Ectodermal cell (in vitro differentiated cells): ENCODE measurements at regions not wholly inside any gene's neighbourhood (a gene's known extent, or its start where the extent isn't known, plus 50 kb on each side); places are given as distances from the start of the nearest gene placed in this dataset.
"Not testable (repeated sequence)": the region's sequence is repeated elsewhere in the genome, so short reads cannot be mapped to it uniquely, and the experiment has no call there.

Experiments used
- H3K27ac ChIP-seq: 2 replicates; pipeline ENCODE4 v1.7.0; 2013; ENCODE audit warnings: mild to moderate bottlenecking, low read depth, low read length; ENCODE audit not compliant: insufficient read depth, poor library complexity, severe bottlenecking
- H3K27me3 ChIP-seq: 2 replicates; pipeline ENCODE4 v1.7.0; 2013; ENCODE audit warnings: mild to moderate bottlenecking, low read length; ENCODE audit not compliant: insufficient read depth, control insufficient read depth, poor library complexity, severe bottlenecking
- H3K36me3 ChIP-seq: one replicate; pipeline ENCODE4 v1.7.0; 2013; ENCODE audit warnings: low read length; ENCODE audit not compliant: control insufficient read depth, insufficient read depth
- H3K4me1 ChIP-seq: one replicate; pipeline ENCODE4 v1.7.0; 2013; ENCODE audit warnings: low read length; ENCODE audit not compliant: control insufficient read depth, insufficient read depth
- H3K4me3 ChIP-seq: 2 replicates; pipeline ENCODE4 v1.7.0; 2013; ENCODE audit warnings: low read depth, low read length, control low read depth; ENCODE audit not compliant: insufficient read depth
- H3K9me3 ChIP-seq: 2 replicates; pipeline ENCODE4 v1.7.0; 2013; ENCODE audit warnings: mild to moderate bottlenecking, low read length, moderate library complexity; ENCODE audit not compliant: control insufficient read depth
- WGBS, 2 experiments: methylation state at CpG; one replicate each; pipeline ENCODE4 v1.1.7; 2013; ENCODE audit warnings: missing lambda C conversion rate in 2 of 2; 5-methylcytosine and 5-hydroxymethylcytosine counted together

DNA sequence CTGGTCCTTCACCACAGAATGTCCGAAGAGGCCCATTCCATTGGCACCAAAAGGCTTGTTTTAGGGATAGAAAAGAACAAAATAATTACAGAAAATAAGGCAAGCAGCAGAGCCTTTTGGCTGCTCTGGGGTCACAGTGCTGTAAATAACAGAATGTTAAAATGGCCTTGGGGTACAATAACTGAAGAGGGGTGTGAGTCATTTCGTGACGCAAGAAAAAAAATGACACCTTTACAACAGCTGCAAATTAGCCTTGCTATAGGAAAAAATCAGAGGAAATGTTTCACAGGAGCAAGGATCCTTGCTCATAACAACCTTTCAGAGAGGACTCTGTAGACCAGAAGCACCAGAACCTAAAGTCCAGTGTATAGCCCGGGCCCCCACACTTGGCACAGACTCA is 483.4 kb downstream of the OMA1 start:
- Histone ChIP-seq H3K27ac (no peak overlapping the region), H3K4me1 (peaks cover 8% of the 10 kb centered on the region), H3K9me3 (no peaks in the 10 kb centered on the region), H3K36me3 (no peaks in the 10 kb centered on the region), H3K4me3 (no peak overlapping the region), H3K27me3 (no peaks in the 10 kb centered on the region)
- WGBS, 2 experiments = 93 to 94% methylated on average over 4 of the region's 4 CpGs

- H3K27ac ChIP-seq = no peak overlapping the region
- H3K4me1 ChIP-seq = peaks cover 8% of the 10 kb centered on the region
- H3K4me3 ChIP-seq = no peak overlapping the region
- 97% methylated on average over 4 of the region's 4 CpGs for WGBS, 2 experiments
- no peaks in the 10 kb centered on the region for H3K9me3 ChIP-seq
- H3K27me3 ChIP-seq = no peaks in the 10 kb centered on the region
- H3K36me3 ChIP-seq = no peaks in the 10 kb centered on the region
Measured at GRCh38 chr1:58062635-58063034, 483.9 kb downstream of the OMA1 start.

- Histone ChIP-seq H3K4me3 (no peak overlapping the region), H3K4me1 (peaks cover 8% of the 10 kb centered on the region), H3K36me3 (no peaks in the 10 kb centered on the region), H3K27me3 (no peaks in the 10 kb centered on the region), H3K9me3 (no peaks in the 10 kb centered on the region), H3K27ac (no peak overlapping the region)
- WGBS, 2 experiments = 90 to 91% methylated on average over 9 of the region's 9 CpGs
Measured at GRCh38 chr1:58060559-58061170, 485.9 kb downstream of the OMA1 start.

- WGBS, 2 experiments = 69% methylated on average over 6 of the region's 6 CpGs
- Histone ChIP-seq H3K27ac (no peak overlapping the region), H3K4me3 (no peak overlapping the region), H3K9me3 (no peaks in the 10 kb centered on the region), H3K36me3 (no peaks in the 10 kb centered on the region), H3K27me3 (no peaks in the 10 kb centered on the region), H3K4me1 (peaks cover 8% of the 10 kb centered on the region)
Measured at GRCh38 chr1:58059789-58060188, 486.7 kb downstream of the OMA1 start.

DNA sequence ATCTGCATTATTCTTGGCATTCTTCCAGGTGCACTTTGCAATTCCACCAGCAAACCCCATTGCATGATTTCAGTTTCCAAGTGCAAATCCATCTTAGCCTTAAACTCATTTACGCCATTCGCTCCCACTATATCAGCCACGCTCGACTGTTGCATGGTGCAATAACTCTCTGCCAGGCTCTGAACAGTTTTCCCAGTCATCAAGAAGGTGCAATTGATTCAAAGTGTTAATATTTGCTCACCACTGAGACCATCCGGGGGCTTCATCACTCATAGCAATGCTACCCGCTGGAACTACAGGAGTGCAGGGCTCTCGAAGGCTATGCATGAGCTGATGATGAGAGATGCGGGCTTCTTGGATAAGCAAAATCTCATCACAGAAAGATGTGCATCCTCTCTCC is 488.2 kb downstream of the OMA1 start:
- H3K4me1 ChIP-seq = peaks cover 8% of the 10 kb centered on the region
- WGBS, 2 experiments = 83 to 84% methylated on average over 8 of the region's 8 CpGs
- H3K27ac ChIP-seq = no peak overlapping the region
- no peaks in the 10 kb centered on the region for H3K36me3 ChIP-seq
- H3K9me3 ChIP-seq = no peaks in the 10 kb centered on the region
- no peak overlapping the region for H3K4me3 ChIP-seq
- H3K27me3 ChIP-seq = no peaks in the 10 kb centered on the region

- Histone ChIP-seq H3K27me3 (no peaks in the 10 kb centered on the region), H3K36me3 (no peaks in the 10 kb centered on the region), H3K9me3 (no peaks in the 10 kb centered on the region), H3K4me1 (peaks cover 8% of the 10 kb centered on the region), H3K4me3 (no peak overlapping the region), H3K27ac (no peak overlapping the region)
Measured at GRCh38 chr1:58057826-58058225, 488.7 kb downstream of the OMA1 start.

DNA sequence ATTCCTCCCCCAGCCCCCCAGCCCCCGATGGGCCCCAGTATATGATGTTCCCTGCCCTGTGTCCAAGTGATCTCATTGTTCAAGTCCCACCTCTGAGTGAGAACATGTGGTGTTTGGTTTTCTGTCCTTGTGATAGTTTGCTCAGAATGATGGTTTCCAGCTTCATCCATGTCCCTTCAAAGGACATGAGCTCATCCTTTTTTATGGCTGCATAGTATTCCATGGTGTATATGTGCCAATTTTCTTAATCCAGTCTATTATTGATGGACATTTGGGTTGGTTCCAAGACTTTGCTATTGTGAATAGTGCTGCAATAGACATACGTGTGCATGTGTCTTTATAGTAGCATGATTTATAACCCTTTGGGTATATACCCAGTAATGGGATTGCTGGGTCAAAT is 495.3 kb downstream of the OMA1 start:
- WGBS, 2 experiments = 87 to 97% methylated on average over 2 of the region's 2 CpGs
- H3K36me3 ChIP-seq, H3K27me3 ChIP-seq, H3K27ac ChIP-seq, H3K4me3 ChIP-seq, H3K9me3 ChIP-seq, H3K4me1 ChIP-seq: not testable (repeated sequence)

GRCh38 chr1:58047265-58047858 is 499.2 kb downstream of the OMA1 start:
- WGBS, 2 experiments = 71 to 90% methylated on average over 3 to 5 of the region's 5 CpGs

DNA sequence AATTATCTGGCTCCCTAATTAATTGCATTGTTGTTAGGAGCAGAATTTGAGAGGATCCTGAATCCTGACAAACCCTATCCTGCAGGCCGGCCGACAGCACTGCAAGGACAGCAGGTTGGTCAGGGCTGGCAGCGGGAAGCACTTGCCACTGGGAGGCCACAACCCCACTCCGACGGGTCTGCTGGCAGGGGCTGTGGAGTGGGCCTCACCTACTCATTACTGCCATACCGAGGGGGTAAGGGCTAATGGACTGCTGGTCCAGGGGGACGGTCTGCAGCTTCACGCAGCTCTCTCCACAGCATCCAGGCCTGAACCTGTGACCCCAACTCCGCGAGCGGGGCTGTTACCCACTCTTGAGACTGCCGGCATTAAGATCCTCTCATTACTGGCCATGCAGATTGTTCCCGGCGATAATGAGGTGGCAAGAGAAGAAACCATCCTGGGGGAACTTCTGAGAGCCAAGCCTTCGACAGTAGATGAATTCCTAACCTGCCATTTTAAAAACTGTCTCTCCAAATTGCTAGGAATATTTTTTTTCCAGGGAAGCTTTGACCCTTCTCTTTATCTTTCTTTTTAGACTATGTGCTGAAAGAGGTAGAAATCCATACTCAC is 501.3 kb downstream of the OMA1 start:
- Histone ChIP-seq H3K27me3 (no peaks in the 10 kb centered on the region), H3K4me1 (no peaks in the 10 kb centered on the region), H3K9me3 (no peaks in the 10 kb centered on the region), H3K4me3 (no peak overlapping the region), H3K36me3 (no peaks in the 10 kb centered on the region), H3K27ac (no peak overlapping the region)
- 82 to 87% methylated on average over 15 of the region's 15 CpGs for WGBS, 2 experiments

More at GRCh38 chr1:58047265-58047858, 499.2 kb downstream of the OMA1 start:
- H3K27me3 ChIP-seq = no peaks in the 10 kb centered on the region
- H3K4me1 ChIP-seq = no peaks in the 10 kb centered on the region
- H3K4me3 ChIP-seq = no peak overlapping the region
- H3K27ac ChIP-seq = no peak overlapping the region
- H3K36me3 ChIP-seq = no peaks in the 10 kb centered on the region
- H3K9me3 ChIP-seq = no peaks in the 10 kb centered on the region

DNA sequence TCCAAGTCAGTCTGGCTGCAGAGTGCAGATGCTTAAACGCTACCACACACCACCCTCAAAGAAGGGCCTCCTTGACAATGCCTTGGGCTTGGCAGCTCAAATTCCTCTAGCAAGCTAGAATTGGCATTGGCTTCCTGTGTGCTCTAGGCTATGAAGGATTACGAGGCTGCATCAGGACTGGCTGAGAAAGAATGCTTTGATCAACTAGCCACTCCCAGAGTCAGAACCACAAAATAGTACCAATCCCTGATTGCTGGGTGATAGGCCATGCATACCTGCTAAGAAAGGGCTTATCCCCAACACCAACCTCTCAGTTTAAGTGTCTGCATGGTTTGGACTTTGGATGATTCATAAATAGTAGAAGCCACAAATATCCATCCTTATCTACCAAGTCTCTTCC is 504.9 kb downstream of the OMA1 start:
- no peak overlapping the region for H3K27ac ChIP-seq
- H3K9me3 ChIP-seq = no peaks in the 10 kb centered on the region
- no peaks in the 10 kb centered on the region for H3K4me1 ChIP-seq
- no peaks in the 10 kb centered on the region for H3K36me3 ChIP-seq
- H3K27me3 ChIP-seq = no peaks in the 10 kb centered on the region
- 82 to 84% methylated on average over 2 of the region's 2 CpGs for WGBS, 2 experiments
- no peak overlapping the region for H3K4me3 ChIP-seq
